Neutrophil (primary cell): ENCODE measurements at regions not wholly inside any gene's neighbourhood (a gene's known extent, or its start where the extent isn't known, plus 50 kb on each side); places are given as distances from the start of the nearest gene placed in this dataset.
"Not testable (repeated sequence)": the region's sequence is repeated elsewhere in the genome, so short reads cannot be mapped to it uniquely, and the experiment has no call there.

Experiments used
- H3K27ac ChIP-seq: fragments of 200-600 bp; sonication (generic); 2 replicates; pipeline ENCODE4 v1.5.1; 2016; ENCODE audit warnings: mild to moderate bottlenecking, moderate library complexity
- H3K27me3 ChIP-seq: fragments of 200-600 bp; sonication (generic); 2 replicates; pipeline ENCODE4 v1.6.0; 2016; ENCODE audit warnings: mild to moderate bottlenecking
- H3K36me3 ChIP-seq: fragments of 200-600 bp; sonication (generic); 2 replicates; pipeline ENCODE4 v1.5.1; 2017
- H3K4me1 ChIP-seq, 2 experiments: fragments of 200-600 bp in 1 of 2; sonication (generic) in 1 of 2; 1 replicate in 1 of 2; 2 replicates in 1 of 2; pipeline versions ENCODE4 v1.5.1 to v1.6.1; 2013 to 2016; ENCODE audit warnings: low read depth in 1 of 2, low read length in 1 of 2, mild to moderate bottlenecking in 1 of 2, moderate library complexity in 1 of 2; ENCODE audit not compliant: control insufficient read depth in 1 of 2, insufficient read depth in 1 of 2
- H3K4me3 ChIP-seq, 2 experiments: fragments of 200-600 bp in 1 of 2; sonication (generic) in 1 of 2; 1 replicate in 1 of 2; 2 replicates in 1 of 2; pipeline ENCODE4 v1.5.1; 2013 to 2016; ENCODE audit warnings: low read depth in 1 of 2, low read length in 1 of 2, mild to moderate bottlenecking in 1 of 2, moderate library complexity in 1 of 2
- H3K9me3 ChIP-seq: fragments of 200-600 bp; sonication (generic); 2 replicates; pipeline ENCODE4 v1.5.1; 2016
- TF ChIP-seq, protein P1 (sequence below): fragments of 200-600 bp; sonication (generic); IDR thresholded peaks from 2 replicates; pipeline ENCODE4 v1.5.1; 2016; ENCODE audit warnings: antibody characterized with exemption

GRCh38 chr5:88646866-88647265, 236.1 kb downstream of the MEF2C start:
- H3K4me3 ChIP-seq: no peak overlapping the region
- H3K27me3 ChIP-seq: peaks cover 45% of the 10 kb centered on the region
- TF ChIP-seq, protein P1, sequence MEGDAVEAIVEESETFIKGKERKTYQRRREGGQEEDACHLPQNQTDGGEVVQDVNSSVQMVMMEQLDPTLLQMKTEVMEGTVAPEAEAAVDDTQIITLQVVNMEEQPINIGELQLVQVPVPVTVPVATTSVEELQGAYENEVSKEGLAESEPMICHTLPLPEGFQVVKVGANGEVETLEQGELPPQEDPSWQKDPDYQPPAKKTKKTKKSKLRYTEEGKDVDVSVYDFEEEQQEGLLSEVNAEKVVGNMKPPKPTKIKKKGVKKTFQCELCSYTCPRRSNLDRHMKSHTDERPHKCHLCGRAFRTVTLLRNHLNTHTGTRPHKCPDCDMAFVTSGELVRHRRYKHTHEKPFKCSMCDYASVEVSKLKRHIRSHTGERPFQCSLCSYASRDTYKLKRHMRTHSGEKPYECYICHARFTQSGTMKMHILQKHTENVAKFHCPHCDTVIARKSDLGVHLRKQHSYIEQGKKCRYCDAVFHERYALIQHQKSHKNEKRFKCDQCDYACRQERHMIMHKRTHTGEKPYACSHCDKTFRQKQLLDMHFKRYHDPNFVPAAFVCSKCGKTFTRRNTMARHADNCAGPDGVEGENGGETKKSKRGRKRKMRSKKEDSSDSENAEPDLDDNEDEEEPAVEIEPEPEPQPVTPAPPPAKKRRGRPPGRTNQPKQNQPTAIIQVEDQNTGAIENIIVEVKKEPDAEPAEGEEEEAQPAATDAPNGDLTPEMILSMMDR: no peak
- H3K4me1 ChIP-seq: no peaks in the 10 kb centered on the region
- no peak overlapping the region for H3K27ac ChIP-seq
- no peaks in the 10 kb centered on the region for H3K9me3 ChIP-seq
- H3K36me3 ChIP-seq: no peaks in the 10 kb centered on the region

- no peak overlapping the region for H3K27ac ChIP-seq
- no peaks in the 10 kb centered on the region for H3K9me3 ChIP-seq
- peaks cover 25% of the 10 kb centered on the region for H3K27me3 ChIP-seq
- H3K36me3 ChIP-seq: no peaks in the 10 kb centered on the region
- TF ChIP-seq, protein P1: no peak
- no peaks in the 10 kb centered on the region for H3K4me1 ChIP-seq
- no peak overlapping the region for H3K4me3 ChIP-seq
These were observed 238.3 kb downstream of the MEF2C start for GRCh38 chr5:88644676-88645075.

- no peaks in the 10 kb centered on the region for H3K36me3 ChIP-seq
- no peak overlapping the region for H3K27ac ChIP-seq
These were observed 239.7 kb downstream of the MEF2C start for GRCh38 chr5:88643315-88643714.

DNA sequence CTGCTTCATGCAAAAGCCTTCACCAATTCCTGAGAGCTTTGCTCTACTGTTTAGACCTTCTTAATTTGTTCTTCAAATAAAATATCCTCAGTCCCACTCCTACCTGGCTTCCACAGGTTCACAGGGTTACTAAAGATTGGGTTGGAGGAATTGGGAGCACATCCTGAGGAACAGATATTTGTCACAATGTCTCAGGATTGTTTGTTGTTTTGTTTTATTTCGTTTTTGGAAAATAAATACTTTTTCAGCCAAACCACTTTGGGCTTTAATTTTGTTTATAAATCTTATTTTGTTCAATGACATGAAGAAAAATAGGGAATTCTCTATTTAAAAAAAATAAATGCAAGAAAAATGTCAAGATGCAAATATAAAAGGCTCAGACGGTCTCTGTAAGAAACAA, 249.0 kb downstream of the MEF2C start:
- Histone ChIP-seq H3K4me3 (no peak overlapping the region), H3K36me3 (no peaks in the 10 kb centered on the region), H3K4me1 (no peaks in the 10 kb centered on the region), H3K27ac (no peak overlapping the region), H3K9me3 (no peaks in the 10 kb centered on the region), H3K27me3 (peaks cover 5% of the 10 kb centered on the region)
- TF ChIP-seq, protein P1: no peak

More at GRCh38 chr5:88643315-88643714, 239.7 kb downstream of the MEF2C start:
- H3K9me3 ChIP-seq: no peaks in the 10 kb centered on the region
- TF ChIP-seq, protein P1: no peak
- H3K27me3 ChIP-seq: peaks cover 21% of the 10 kb centered on the region
- H3K4me1 ChIP-seq: no peaks in the 10 kb centered on the region
- H3K4me3 ChIP-seq: no peak overlapping the region

DNA sequence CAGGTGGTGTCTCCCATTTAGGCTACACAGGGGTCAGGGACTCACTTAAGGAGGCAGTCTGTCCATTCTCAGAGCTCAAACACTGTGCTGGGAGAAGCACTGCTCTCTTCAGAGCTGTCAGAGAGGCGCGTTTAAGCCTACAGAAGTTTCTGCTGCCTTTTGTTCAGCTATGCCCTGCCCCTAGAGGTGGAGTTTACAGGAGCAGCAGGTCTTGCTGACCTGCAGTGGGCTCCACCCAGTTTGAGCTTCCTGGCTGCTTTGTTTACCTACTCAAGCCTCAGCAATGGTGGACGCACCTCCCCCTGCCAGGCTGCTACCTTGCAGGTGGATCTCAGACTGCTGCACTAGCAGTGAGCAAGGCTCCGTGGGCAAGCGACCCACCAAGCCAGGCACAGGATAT, 260.1 kb downstream of the MEF2C start:
- H3K4me1 ChIP-seq, H3K4me3 ChIP-seq, H3K27ac ChIP-seq, H3K9me3 ChIP-seq, H3K27me3 ChIP-seq, H3K36me3 ChIP-seq: not testable (repeated sequence)

GRCh38 chr5:88615767-88616166, 267.2 kb downstream of the MEF2C start:
- not testable (repeated sequence) for H3K9me3 ChIP-seq, H3K27ac ChIP-seq, H3K27me3 ChIP-seq, H3K4me3 ChIP-seq, H3K36me3 ChIP-seq, H3K4me1 ChIP-seq

DNA sequence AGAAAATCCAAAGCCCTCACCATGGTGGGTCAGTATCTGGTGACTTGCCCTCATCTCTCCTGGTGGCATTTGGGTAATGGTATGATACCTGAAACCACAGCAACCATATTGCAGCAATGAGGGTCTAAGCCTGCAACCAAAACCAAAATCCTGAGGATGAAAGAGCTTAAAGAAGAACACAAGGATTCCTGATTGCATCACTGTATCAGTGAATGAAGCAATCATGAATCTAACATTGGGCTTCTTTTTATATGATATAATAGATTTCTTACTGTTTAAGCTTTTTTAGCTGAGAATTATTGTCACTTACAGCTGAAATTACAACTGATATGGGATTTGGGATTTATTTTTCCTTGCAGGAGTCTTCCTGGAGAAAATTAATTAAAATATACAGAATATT, 269.9 kb downstream of the MEF2C start:
- H3K27me3 ChIP-seq: no peaks in the 10 kb centered on the region
- no peaks in the 10 kb centered on the region for H3K9me3 ChIP-seq
- no peak overlapping the region for H3K4me3 ChIP-seq
- no peaks in the 10 kb centered on the region for H3K36me3 ChIP-seq
- TF ChIP-seq, protein P1: no peak
- no peaks in the 10 kb centered on the region for H3K4me1 ChIP-seq
- H3K27ac ChIP-seq: no peak overlapping the region
